ENCODE measurements at regions not wholly inside any gene's neighbourhood (a gene's known extent, or its start where the extent isn't known, plus 50 kb on each side); places are given as distances from the start of the nearest gene placed in this dataset.

DNA sequence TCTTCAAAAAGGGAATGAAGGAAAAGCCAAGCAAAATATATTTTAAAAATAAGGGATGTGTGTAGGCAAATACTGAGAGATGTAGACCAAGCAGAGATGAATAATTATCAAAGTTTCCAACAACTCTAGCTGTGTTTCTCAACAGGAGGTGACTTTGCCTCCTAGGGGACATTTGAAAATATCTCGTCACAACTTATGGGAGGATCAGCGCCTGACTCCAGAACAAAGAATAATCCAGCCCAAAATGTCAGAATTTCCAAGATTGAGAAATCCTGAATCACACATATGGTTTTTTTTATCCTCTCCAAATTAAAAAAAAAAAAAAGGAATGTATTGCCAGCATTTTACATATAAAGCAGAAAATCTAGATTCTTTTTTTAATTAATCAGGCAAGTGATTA is 241.2 kb upstream of the ZFP64 start:
- H3K23me2 ChIP-seq (ENCODE audit: low read depth, low read length): no peaks in the 10 kb centered on the region
- H3K79me2 ChIP-seq (ENCODE audit: control insufficient read depth in 1 of 2, insufficient read depth in 2 of 2, low read length in 2 of 2): no peaks in the 10 kb centered on the region
- WGBS, 2 experiments (ENCODE audit: extremely low coverage in 1 of 2, insufficient coverage in 1 of 2, insufficient read length in 1 of 2, insufficient replicate concordance in 2 of 2, low coverage in 1 of 2, low lambda C conversion rate in 2 of 2, missing lambda C conversion rate in 1 of 2): 79% methylated on average over 2 of the region's 2 CpGs; no CpG with 5 or more reads in 1 of the 2 experiments
- no peak overlapping the region for H2BK120ac ChIP-seq (replicated peaks; ENCODE audit: low read depth, low read length)
- no peaks in the 10 kb centered on the region for H4K20me1 ChIP-seq (replicated peaks in 1 of 2; ENCODE audit: control insufficient read depth in 1 of 2, insufficient read depth in 2 of 2, low read length in 2 of 2)
- H3K4me1 ChIP-seq (replicated peaks in 1 of 4; ENCODE audit: control insufficient read depth in 3 of 4, insufficient read depth in 4 of 4, low read length in 3 of 4): 0 out of 7 replicates have a peak, but pooled peaks cover 0 to 2% (median 0%) of the 10 kb centered on the region in 4 experiments
- H2AK5ac ChIP-seq (ENCODE audit: low read depth, low read length): no peak overlapping the region
- CTCF ChIA-PET (ENCODE audit: partially characterized antibody): no interaction called here
- H4K91ac ChIP-seq (replicated peaks; ENCODE audit: insufficient read length, low read length): no peak overlapping the region
- no peak overlapping the region for H2BK12ac ChIP-seq (ENCODE audit: low read depth, low read length)
- DNase-seq (ENCODE audit: low read depth in 1 of 2, low spot score in 2 of 2): no peak
- no peak overlapping the region for H2BK5ac ChIP-seq (ENCODE audit: low read depth, low read length)
- H3K27me3 ChIP-seq (replicated peaks in 1 of 4; ENCODE audit: control insufficient read depth in 3 of 4, extremely low read depth in 1 of 4, insufficient read depth in 3 of 4, low read length in 3 of 4): no peaks in the 10 kb centered on the region
- no peak overlapping the region for H3K4me3 ChIP-seq (ENCODE audit: extremely low read depth in 1 of 4, insufficient read depth in 2 of 4, low read depth in 3 of 4, low read length in 4 of 4)
- no peak overlapping the region for H3K4me2 ChIP-seq (ENCODE audit: insufficient read depth in 1 of 2, low read depth in 2 of 2, low read length in 2 of 2)
- no peak overlapping the region for H3K23ac ChIP-seq (ENCODE audit: insufficient read length)
- H4K5ac ChIP-seq (ENCODE audit: insufficient read length, low read depth, low read length): no peak overlapping the region
- no peak for TF ChIP-seq CBX8 (IDR thresholded peaks at IDR 0.05; ENCODE audit: borderline replicate concordance, low read depth, low read length)
- no peak for TF ChIP-seq TAF7 (optimal IDR thresholded peaks at IDR 0.05; ENCODE audit: borderline replicate concordance, low read depth, low read length)
- TF ChIP-seq EP300 (IDR thresholded peaks at IDR 0.05; ENCODE audit: borderline replicate concordance in 1 of 2, low read depth in 2 of 2, low read length in 2 of 2): no peak
- no peak overlapping the region for H4K8ac ChIP-seq (ENCODE audit: extremely low read depth, insufficient read depth, low read length)
- H3K27ac ChIP-seq (ENCODE audit: low read depth, low read length): no peak overlapping the region
- no peak for FAIRE-seq
- H3K56ac ChIP-seq (replicated peaks; ENCODE audit: insufficient read length, low read depth, low read length): no peak overlapping the region
- H2AFZ ChIP-seq (ENCODE audit: low read length): no peak overlapping the region
- H2BK20ac ChIP-seq (ENCODE audit: low read length): no peak overlapping the region
- H3K36me3 ChIP-seq (ENCODE audit: control insufficient read depth in 2 of 4, insufficient read depth in 4 of 4, low read length in 3 of 4): no peaks in the 10 kb centered on the region
- no peak overlapping the region for H2BK15ac ChIP-seq (ENCODE audit: low read length)
- no peak overlapping the region for H3K14ac ChIP-seq (ENCODE audit: insufficient read length)
- H3K18ac ChIP-seq (ENCODE audit: extremely low read depth, low read length): no peak overlapping the region
- POLR2A ChIA-PET (ENCODE audit: partially characterized antibody): no interaction called here
- H3K9me3 ChIP-seq (ENCODE audit: insufficient read depth in 2 of 2, low read depth in 1 of 2, low read length in 1 of 2): 0 out of 4 replicates have a peak, but pooled peaks cover 0 to 6% of the 10 kb centered on the region in 2 experiments
- H3K4ac ChIP-seq (replicated peaks; ENCODE audit: insufficient read length, low read depth, low read length): no peak overlapping the region
- no peaks in the 10 kb centered on the region for H3K79me1 ChIP-seq (ENCODE audit: low read depth, low read length)
- H3K9ac ChIP-seq (replicated peaks in 1 of 4; ENCODE audit: extremely low read depth in 1 of 4, low read depth in 3 of 4, low read length in 3 of 4): no peak overlapping the region

All from H1 (cell line).